AG09309 (cell line): ENCODE measurements at regions not wholly inside any gene's neighbourhood (a gene's known extent, or its start where the extent isn't known, plus 50 kb on each side); places are given as distances from the start of the nearest gene placed in this dataset.
A peak's percentile ranks its signal among the peaks of the same experiment; 100 is the strongest.

Source experiments
- DNase-seq: peaks from one replicate; pipeline ENCODE4 v3.0.0-alpha.2; 2010; ENCODE audit warnings: low read depth
- H3K4me3 ChIP-seq: 2 replicates; pipeline ENCODE4 v1.5.1; 2011; ENCODE audit warnings: mild to moderate bottlenecking, low read depth, low read length, moderate library complexity; ENCODE audit not compliant: control insufficient read depth
- TF ChIP-seq, protein P1 (sequence below): IDR thresholded peaks from 2 replicates; pipeline ENCODE4 v1.5.1; 2011; ENCODE audit warnings: mild to moderate bottlenecking, low read depth, low read length, inconsistent platforms; ENCODE audit not compliant: insufficient read depth, control insufficient read depth; ENCODE audit errors: missing control alignments

GRCh38 chr4:66186095-66186494 is 515.8 kb upstream of the EPHA5 start:
- no peak for DNase-seq
- no peak overlapping the region for H3K4me3 ChIP-seq
- TF ChIP-seq, protein P1, sequence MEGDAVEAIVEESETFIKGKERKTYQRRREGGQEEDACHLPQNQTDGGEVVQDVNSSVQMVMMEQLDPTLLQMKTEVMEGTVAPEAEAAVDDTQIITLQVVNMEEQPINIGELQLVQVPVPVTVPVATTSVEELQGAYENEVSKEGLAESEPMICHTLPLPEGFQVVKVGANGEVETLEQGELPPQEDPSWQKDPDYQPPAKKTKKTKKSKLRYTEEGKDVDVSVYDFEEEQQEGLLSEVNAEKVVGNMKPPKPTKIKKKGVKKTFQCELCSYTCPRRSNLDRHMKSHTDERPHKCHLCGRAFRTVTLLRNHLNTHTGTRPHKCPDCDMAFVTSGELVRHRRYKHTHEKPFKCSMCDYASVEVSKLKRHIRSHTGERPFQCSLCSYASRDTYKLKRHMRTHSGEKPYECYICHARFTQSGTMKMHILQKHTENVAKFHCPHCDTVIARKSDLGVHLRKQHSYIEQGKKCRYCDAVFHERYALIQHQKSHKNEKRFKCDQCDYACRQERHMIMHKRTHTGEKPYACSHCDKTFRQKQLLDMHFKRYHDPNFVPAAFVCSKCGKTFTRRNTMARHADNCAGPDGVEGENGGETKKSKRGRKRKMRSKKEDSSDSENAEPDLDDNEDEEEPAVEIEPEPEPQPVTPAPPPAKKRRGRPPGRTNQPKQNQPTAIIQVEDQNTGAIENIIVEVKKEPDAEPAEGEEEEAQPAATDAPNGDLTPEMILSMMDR, result no peak

- H3K4me3 ChIP-seq, result no peak overlapping the region
- TF ChIP-seq, protein P1, result no peak
- no peak for DNase-seq
Observed at GRCh38 chr4:66182636-66183035, 512.3 kb upstream of the EPHA5 start.

- TF ChIP-seq, protein P1, result no peak
- no peak overlapping the region for H3K4me3 ChIP-seq
- peak; percentile 61 for DNase-seq
Observed at GRCh38 chr4:66178906-66179305, 508.6 kb upstream of the EPHA5 start.

- TF ChIP-seq, protein P1, result peak; percentile 37
- no peak for DNase-seq
- no peak overlapping the region for H3K4me3 ChIP-seq
Observed at GRCh38 chr4:66169341-66169740, 499.1 kb upstream of the EPHA5 start.

DNA sequence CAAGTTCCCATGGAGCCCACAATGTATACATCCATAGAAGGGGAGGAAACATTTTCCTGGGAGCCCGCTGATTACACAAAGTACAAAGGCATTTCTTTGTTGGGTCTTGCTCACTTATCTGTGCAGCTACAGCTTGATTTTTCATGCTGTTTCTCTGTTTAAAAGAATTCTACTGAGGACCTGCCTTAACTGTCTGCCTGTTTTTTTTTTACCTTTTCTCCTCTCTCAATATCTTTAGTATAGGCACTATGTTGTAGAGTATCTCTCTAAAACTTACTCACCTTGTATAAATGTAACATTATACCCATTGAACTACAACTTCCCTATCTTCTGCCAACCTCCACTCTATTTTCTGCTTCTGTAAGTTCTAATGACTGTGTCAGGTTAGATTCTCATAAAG is 494.6 kb upstream of the EPHA5 start:
- TF ChIP-seq, protein P1, result no peak
- no peak for DNase-seq
- no peak overlapping the region for H3K4me3 ChIP-seq

DNA sequence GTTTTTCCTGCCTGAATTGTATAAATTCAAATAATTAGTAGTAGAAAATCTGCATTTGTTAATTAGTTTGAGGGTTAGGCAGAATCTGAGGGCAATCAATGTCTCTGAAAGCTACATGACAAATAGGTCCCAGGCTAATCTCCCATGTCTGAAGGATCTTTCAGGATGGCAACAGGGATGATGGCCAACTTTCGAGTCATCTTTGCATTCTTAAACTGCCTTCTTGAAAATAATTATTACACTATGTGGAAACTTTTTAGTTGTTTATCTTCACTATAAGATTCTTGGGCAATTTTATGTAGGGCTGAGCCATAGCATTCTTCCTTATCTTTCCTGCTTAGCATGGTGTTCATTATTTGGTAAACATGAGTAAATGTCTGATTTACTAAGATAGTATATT is 490.3 kb upstream of the EPHA5 start:
- H3K4me3 ChIP-seq, result no peak overlapping the region
- DNase-seq, result no peak
- TF ChIP-seq, protein P1, result no peak

DNA sequence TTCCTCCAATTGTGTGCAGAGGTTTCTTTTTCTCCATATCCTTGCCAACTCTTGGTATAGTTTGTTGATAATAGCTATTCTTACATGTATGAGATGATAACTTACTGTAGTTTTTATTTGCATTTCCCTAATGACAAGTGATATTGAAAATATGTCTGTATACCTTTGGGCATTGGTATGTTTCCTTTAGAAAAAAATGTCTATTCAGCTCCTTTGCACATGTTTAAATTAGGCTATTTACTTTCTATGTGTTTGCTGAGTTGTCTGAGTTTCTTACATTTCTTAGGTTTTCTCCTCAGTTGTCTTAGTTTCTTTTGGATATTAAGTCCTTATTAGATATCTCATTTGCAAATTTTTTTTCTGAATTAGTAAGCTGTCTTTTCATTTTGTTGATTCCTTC is 487.3 kb upstream of the EPHA5 start:
- DNase-seq, result no peak
- TF ChIP-seq, protein P1, result no peak
- H3K4me3 ChIP-seq, result no peak overlapping the region
